Fibroblast of pulmonary artery (primary cell): ENCODE measurements at regions not wholly inside any gene's neighbourhood (a gene's known extent, or its start where the extent isn't known, plus 50 kb on each side); places are given as distances from the start of the nearest gene placed in this dataset.

ENCODE experiments used
- DNase-seq: peaks from one replicate; pipeline ENCODE4 v3.0.0-alpha.2; 2010; ENCODE audit warnings: low read depth
- H3K4me3 ChIP-seq: replicated peaks from 2 replicates; pipeline ENCODE4 v1.5.1; 2011; ENCODE audit warnings: low read depth, mild to moderate bottlenecking, control low read depth, low read length, moderate library complexity
- TF ChIP-seq, protein P1 (sequence below): IDR thresholded peaks from 2 replicates; pipeline ENCODE4 v1.5.1; 2011; ENCODE audit warnings: mild to moderate bottlenecking, control low read depth, low read length, inconsistent platforms; ENCODE audit errors: missing control alignments

DNA sequence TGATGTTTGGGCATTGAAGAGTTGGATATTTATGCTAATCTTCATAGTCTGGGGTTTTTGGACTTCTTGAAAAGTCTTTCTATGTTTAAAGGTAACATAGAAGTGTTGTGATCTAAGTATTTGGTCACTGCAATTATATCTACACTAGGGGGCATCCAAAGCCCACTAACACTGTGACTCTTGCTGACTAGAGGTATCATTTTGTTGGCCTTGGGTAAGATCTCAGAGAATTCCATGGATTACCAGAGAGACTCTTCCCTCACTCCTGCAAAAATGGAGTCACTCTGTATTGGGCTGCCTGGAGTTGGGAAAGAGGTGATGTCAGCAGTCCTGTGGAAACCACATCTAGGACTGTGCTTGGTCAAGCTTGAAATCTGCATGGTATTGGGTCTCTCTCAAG is 1077.6 kb downstream of the FAM133A start:
- DNase-seq = no peak
- H3K4me3 ChIP-seq = no peak overlapping the region
- TF ChIP-seq, protein P1, sequence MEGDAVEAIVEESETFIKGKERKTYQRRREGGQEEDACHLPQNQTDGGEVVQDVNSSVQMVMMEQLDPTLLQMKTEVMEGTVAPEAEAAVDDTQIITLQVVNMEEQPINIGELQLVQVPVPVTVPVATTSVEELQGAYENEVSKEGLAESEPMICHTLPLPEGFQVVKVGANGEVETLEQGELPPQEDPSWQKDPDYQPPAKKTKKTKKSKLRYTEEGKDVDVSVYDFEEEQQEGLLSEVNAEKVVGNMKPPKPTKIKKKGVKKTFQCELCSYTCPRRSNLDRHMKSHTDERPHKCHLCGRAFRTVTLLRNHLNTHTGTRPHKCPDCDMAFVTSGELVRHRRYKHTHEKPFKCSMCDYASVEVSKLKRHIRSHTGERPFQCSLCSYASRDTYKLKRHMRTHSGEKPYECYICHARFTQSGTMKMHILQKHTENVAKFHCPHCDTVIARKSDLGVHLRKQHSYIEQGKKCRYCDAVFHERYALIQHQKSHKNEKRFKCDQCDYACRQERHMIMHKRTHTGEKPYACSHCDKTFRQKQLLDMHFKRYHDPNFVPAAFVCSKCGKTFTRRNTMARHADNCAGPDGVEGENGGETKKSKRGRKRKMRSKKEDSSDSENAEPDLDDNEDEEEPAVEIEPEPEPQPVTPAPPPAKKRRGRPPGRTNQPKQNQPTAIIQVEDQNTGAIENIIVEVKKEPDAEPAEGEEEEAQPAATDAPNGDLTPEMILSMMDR = no peak

DNA sequence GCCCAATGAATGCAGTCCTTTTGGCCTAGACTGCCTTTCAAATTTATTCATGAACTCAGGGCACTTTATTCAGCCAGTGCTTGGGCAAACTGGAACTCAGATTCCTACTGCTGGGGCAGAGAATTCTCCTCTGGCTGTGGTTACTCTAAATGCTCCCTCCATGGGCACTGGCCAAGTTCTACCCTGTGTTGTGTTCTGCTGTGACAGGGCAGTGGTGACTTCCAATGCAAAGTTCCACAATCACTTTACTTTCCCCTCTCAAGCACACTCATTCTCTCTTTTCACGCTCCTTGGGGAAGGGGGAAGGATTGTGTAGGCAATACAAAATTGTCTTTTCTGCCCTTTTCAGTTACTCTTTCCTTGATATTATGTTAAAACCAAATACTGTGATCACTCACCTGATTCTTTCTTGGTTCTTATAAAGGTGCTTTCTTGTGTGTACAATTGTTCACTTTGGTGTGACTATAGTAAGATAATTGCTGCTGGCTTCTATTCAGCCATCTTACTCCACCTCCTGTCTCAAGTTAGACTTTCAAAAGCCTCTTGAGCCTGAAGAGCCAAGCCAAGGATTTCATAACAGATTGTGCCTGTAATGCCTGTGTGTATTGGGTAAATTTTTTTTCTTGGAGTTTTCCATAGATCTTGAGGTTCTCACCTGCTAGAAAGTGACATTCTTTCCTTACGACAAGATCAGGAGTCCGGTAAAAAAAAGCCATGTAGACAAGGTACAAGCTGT is 1078.6 kb downstream of the FAM133A start:
- DNase-seq = no peak
- TF ChIP-seq, protein P1 = no peak
- H3K4me3 ChIP-seq = no peak overlapping the region

DNA sequence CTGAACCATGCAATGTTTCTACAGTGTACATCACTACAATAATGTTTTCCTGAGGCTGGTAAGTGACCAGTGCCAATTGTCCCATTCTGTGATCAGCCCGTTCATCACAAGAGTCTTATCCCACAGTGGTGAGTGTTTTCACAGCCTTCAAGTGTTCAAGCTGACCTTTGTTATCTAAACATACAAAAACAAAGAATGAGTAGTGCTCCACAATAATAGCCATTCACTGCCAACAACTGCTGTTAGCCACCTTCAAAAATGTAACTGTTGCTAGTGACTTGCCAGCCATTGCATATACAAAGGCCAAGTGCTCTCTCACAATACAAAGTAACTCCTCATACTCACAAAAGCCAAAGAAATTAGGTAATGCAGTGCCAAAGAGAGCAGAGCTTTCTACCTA is 1084.1 kb downstream of the FAM133A start:
- H3K4me3 ChIP-seq = no peak overlapping the region
- no peak for DNase-seq
- TF ChIP-seq, protein P1 = no peak

DNA sequence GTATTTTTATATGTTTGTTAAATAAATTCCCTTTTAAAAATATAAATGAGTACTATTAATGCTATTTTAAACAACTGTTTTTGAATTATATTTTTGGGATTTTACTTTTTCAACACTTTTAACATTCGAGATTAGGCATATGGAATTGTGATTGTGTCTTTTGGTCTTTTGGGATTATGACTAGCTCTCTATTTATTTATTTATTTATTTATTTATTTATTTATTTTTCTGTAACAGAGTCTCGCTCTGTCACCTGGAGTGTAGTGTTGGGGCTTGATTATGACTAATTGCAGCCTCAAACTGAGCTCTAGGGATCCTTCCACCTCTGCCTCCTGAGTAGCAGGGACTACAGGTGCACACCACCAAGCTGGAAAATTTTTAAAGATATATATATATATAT is 1101.6 kb downstream of the FAM133A start:
- no peak overlapping the region for H3K4me3 ChIP-seq
- TF ChIP-seq, protein P1 = no peak
- DNase-seq = no peak

DNA sequence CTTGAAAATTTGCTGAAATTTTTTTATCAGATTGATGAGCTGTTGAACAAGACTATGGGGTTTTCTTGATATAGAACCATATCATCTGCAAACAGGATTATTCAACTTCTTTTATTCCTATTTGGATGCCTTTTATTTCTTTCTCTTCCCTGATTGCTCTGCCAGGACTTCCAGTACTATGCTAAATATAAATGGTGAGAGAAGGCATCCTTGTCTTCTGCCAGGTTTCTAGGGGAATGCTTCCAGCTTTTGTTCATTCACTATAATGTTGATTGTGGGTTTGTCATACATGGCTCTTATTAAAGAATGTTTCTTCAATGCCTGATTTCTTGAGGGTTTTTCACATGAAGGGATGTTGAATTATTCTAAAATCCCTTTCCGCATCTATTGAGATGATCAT is 1139.5 kb downstream of the FAM133A start:
- TF ChIP-seq, protein P1 = no peak
- DNase-seq = no peak
- no peak overlapping the region for H3K4me3 ChIP-seq

DNA sequence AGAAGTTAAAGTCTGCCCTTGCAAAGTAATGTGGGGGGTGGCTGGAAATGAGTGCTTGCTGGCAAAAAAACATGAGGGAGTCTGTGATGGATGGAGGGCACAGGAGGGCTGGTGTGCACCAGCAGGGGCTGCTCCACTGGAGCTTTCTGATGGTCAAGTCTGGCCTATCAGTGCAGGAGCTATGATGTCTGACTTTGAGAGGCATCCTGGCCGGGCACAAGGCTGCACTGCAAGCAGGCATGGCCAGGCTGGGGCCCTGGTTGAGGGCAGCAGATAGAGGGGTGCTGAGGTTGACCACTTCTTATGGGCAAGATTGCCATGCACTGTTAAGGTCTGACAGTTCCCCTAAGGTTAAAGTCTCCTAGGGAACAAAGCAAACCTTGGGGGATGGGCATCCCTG is 1140.2 kb downstream of the FAM133A start:
- no peak overlapping the region for H3K4me3 ChIP-seq
- no peak for DNase-seq
- TF ChIP-seq, protein P1 = no peak

DNA sequence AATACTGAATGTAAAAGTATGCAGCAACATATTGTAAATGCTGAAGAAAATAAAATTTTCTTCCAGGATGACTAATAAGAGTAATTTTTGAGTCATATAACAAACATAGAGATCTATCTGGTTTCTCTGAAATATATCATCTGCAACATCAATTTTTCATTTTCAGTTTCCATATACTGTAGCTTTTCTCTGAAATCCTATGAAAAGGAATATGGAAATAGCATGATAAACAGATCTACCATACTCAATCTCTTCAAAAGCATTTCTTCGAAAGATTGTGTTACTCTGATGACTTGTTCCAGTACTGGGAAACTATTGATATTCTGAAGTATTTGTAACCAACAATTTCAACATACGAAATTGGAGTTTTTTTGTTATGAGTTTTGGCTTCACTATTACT is 1156.7 kb downstream of the FAM133A start:
- no peak for DNase-seq
- TF ChIP-seq, protein P1 = no peak
- H3K4me3 ChIP-seq = no peak overlapping the region
